CD4-positive, alpha-beta T cell (primary cell): ENCODE measurements at regions not wholly inside any gene's neighbourhood (a gene's known extent, or its start where the extent isn't known, plus 50 kb on each side); places are given as distances from the start of the nearest gene placed in this dataset.
"Not testable (repeated sequence)": the region's sequence is repeated elsewhere in the genome, so short reads cannot be mapped to it uniquely, and the experiment has no call there.

Source experiments
- ATAC-seq: fragments of 200-7000 bp; cut with Tn5 transposase; one replicate; pipeline ENCODE4 v1.10.0; 2022; ENCODE audit warnings: mild to moderate bottlenecking; ENCODE audit not compliant: poor library complexity
- CTCF ChIA-PET: fragments of 350-600 bp; sonication (Branson Sonifier 250); formaldehyde crosslinking; loops from one replicate; lab custom pipeline; 2021; ENCODE audit warnings: antibody characterized with exemption, inconsistent platforms; lab: Charles Lee
- POLR2A ChIA-PET: fragments of 350-600 bp; sonication (Branson Sonifier 250); formaldehyde crosslinking; loops from one replicate; lab custom pipeline; 2021; ENCODE audit warnings: antibody characterized with exemption, inconsistent platforms; lab: Charles Lee
- DNase-seq, 14 experiments: peaks; one replicate each; pipeline ENCODE4 v3.0.0-alpha.2; 2013 to 2020; ENCODE audit warnings: mixed read lengths in 2 of 14
- H3K27ac ChIP-seq, 2 donors: one replicate each; pipeline versions ENCODE4 v1.5.1 to v1.7.0; 2013; ENCODE audit warnings: low read length in 2 of 2, low read depth in 1 of 2, mild to moderate bottlenecking in 1 of 2
- H3K27me3 ChIP-seq, 2 experiments: 1 replicate in 1 of 2; 2 replicates in 1 of 2; pipeline versions ENCODE4 v1.6.1 to v1.7.0; 2013; ENCODE audit warnings: low read length in 2 of 2, control low read depth in 1 of 2, mild to moderate bottlenecking in 1 of 2, moderate library complexity in 1 of 2; ENCODE audit not compliant: insufficient read depth in 2 of 2, control insufficient read depth in 1 of 2
- H3K36me3 ChIP-seq: one replicate; pipeline ENCODE4 v1.6.1; 2013; ENCODE audit warnings: low read length, control low read depth; ENCODE audit not compliant: insufficient read depth
- H3K4me1 ChIP-seq: one replicate; pipeline ENCODE4 v1.6.1; 2013; ENCODE audit warnings: low read length, control low read depth; ENCODE audit not compliant: insufficient read depth
- H3K4me3 ChIP-seq: one replicate; pipeline ENCODE4 v1.5.1; 2013; ENCODE audit warnings: mild to moderate bottlenecking, low read length, moderate library complexity
- H3K9me3 ChIP-seq, 2 experiments: 1 replicate in 1 of 2; 2 replicates in 1 of 2; pipeline versions ENCODE4 v1.6.1 to v1.7.0; 2013; ENCODE audit warnings: low read length in 2 of 2, mild to moderate bottlenecking in 2 of 2, control low read depth in 1 of 2, moderate library complexity in 1 of 2; ENCODE audit not compliant: control insufficient read depth in 1 of 2, insufficient read depth in 1 of 2
- H3K27ac Mint-ChIP-seq: one replicate; pipeline ENCODE4 v1.8.0; 2020; ENCODE audit warnings: mixed read lengths
- H3K27me3 Mint-ChIP-seq: one replicate; pipeline ENCODE4 v1.8.0; 2021; ENCODE audit warnings: mixed read lengths
- H3K36me3 Mint-ChIP-seq: one replicate; pipeline ENCODE4 v1.8.0; 2021; ENCODE audit warnings: low read depth, mixed read lengths
- H3K4me1 Mint-ChIP-seq: one replicate; pipeline ENCODE4 v1.8.0; 2021; ENCODE audit warnings: low read depth, mixed read lengths
- H3K4me3 Mint-ChIP-seq: one replicate; pipeline ENCODE4 v1.8.0; 2020; ENCODE audit warnings: mild to moderate bottlenecking, mixed read lengths
- H3K9me3 Mint-ChIP-seq: one replicate; pipeline ENCODE4 v1.8.0; 2020; ENCODE audit warnings: mixed read lengths
- CTCF ChIP-seq: fragments of 200-600 bp; IDR thresholded peaks from one replicate; pipeline ENCODE4 v1.8.0; 2022; ENCODE audit warnings: antibody characterized with exemption, mild to moderate bottlenecking
- intact Hi-C, 2 experiments: fragments of 100-400 bp; cut with DNase I in 1 of 2; cut with micrococcal nuclease in 1 of 2; formaldehyde crosslinking; loops; one replicate each; pipeline versions ENCODE4 v1.15.1 to v1.9.0; 2023 to 2025; cut with DNase I, micrococcal nuclease

GRCh38 chr2:88999365-88999764 is 307.9 kb downstream of the RPIA start:
- ChIA-PET CTCF (no interaction called here), POLR2A (no interaction called here)
- DNase-seq = no peak
- intact Hi-C loops = no loop called here
- no peak overlapping the region for H3K27ac ChIP-seq
- no peaks in the 10 kb centered on the region for H3K36me3 Mint-ChIP-seq
- H3K9me3 ChIP-seq = no peaks in the 10 kb centered on the region
- H3K4me3 ChIP-seq = no peak overlapping the region
- no peaks in the 10 kb centered on the region for H3K36me3 ChIP-seq
- H3K4me3 Mint-ChIP-seq = no peak overlapping the region
- H3K27me3 ChIP-seq = no peaks in the 10 kb centered on the region
- H3K9me3 Mint-ChIP-seq = no peaks in the 10 kb centered on the region
- no peak overlapping the region for H3K27ac Mint-ChIP-seq
- ATAC-seq = no peak
- H3K4me1 ChIP-seq = no peaks in the 10 kb centered on the region
- H3K4me1 Mint-ChIP-seq = no peaks in the 10 kb centered on the region
- no peak for TF ChIP-seq CTCF
- H3K27me3 Mint-ChIP-seq = peaks cover 2% of the 10 kb centered on the region

- no peak for DNase-seq
- no peaks in the 10 kb centered on the region for H3K9me3 ChIP-seq
- no peaks in the 10 kb centered on the region for H3K27me3 ChIP-seq
- ChIA-PET CTCF (no interaction called here), POLR2A (no interaction called here)
- H3K36me3 ChIP-seq = no peaks in the 10 kb centered on the region
- H3K4me1 ChIP-seq = no peaks in the 10 kb centered on the region
- intact Hi-C loops = no loop called here
- Mint-ChIP-seq H3K4me1 (no peaks in the 10 kb centered on the region), H3K36me3 (no peaks in the 10 kb centered on the region), H3K4me3 (no peak overlapping the region), H3K9me3 (no peaks in the 10 kb centered on the region), H3K27me3 (peaks cover 5% of the 10 kb centered on the region), H3K27ac (no peak overlapping the region)
- no peak overlapping the region for H3K4me3 ChIP-seq
- no peak for ATAC-seq
- H3K27ac ChIP-seq = no peak overlapping the region
- TF ChIP-seq CTCF = no peak
Measured at GRCh38 chr2:89000235-89000634, 308.8 kb downstream of the RPIA start.

- H3K36me3 ChIP-seq, ATAC-seq, DNase-seq, CTCF ChIA-PET, H3K9me3 ChIP-seq, H3K4me1 Mint-ChIP-seq, H3K4me3 Mint-ChIP-seq, H3K27me3 Mint-ChIP-seq, H3K4me3 ChIP-seq, H3K36me3 Mint-ChIP-seq, H3K27me3 ChIP-seq, intact Hi-C loops, POLR2A ChIA-PET, H3K27ac Mint-ChIP-seq, H3K27ac ChIP-seq, H3K9me3 Mint-ChIP-seq, H3K4me1 ChIP-seq: not testable (repeated sequence)
Measured at GRCh38 chr2:89004238-89004637, 312.8 kb downstream of the RPIA start.

GRCh38 chr2:89020566-89020965 is 329.1 kb downstream of the RPIA start:
- H3K27ac Mint-ChIP-seq, H3K4me3 ChIP-seq, POLR2A ChIA-PET, DNase-seq, intact Hi-C loops, H3K4me1 ChIP-seq, H3K27me3 Mint-ChIP-seq, H3K9me3 ChIP-seq, H3K36me3 ChIP-seq, H3K4me3 Mint-ChIP-seq, H3K9me3 Mint-ChIP-seq, H3K36me3 Mint-ChIP-seq, CTCF ChIA-PET, H3K4me1 Mint-ChIP-seq, H3K27me3 ChIP-seq, ATAC-seq, H3K27ac ChIP-seq: not testable (repeated sequence)

- ATAC-seq, H3K9me3 Mint-ChIP-seq, H3K36me3 Mint-ChIP-seq, H3K27ac Mint-ChIP-seq, DNase-seq, H3K4me1 ChIP-seq, H3K36me3 ChIP-seq, H3K27ac ChIP-seq, H3K4me1 Mint-ChIP-seq, POLR2A ChIA-PET, CTCF ChIA-PET, H3K27me3 ChIP-seq, H3K4me3 Mint-ChIP-seq, intact Hi-C loops, H3K4me3 ChIP-seq, H3K9me3 ChIP-seq: not testable (repeated sequence)
- H3K27me3 Mint-ChIP-seq = peaks cover 20% of the 10 kb centered on the region
Measured at GRCh38 chr2:89026296-89026695, 334.8 kb downstream of the RPIA start.

- H3K4me1 Mint-ChIP-seq, H3K27ac Mint-ChIP-seq, H3K9me3 Mint-ChIP-seq, H3K36me3 ChIP-seq, intact Hi-C loops, H3K36me3 Mint-ChIP-seq, H3K4me1 ChIP-seq, H3K4me3 ChIP-seq, H3K4me3 Mint-ChIP-seq, ATAC-seq, H3K27me3 ChIP-seq, CTCF ChIA-PET, POLR2A ChIA-PET, DNase-seq, H3K27ac ChIP-seq, H3K9me3 ChIP-seq: not testable (repeated sequence)
- peaks cover 20% of the 10 kb centered on the region for H3K27me3 Mint-ChIP-seq
Measured at GRCh38 chr2:89027115-89027514, 335.6 kb downstream of the RPIA start.
